ENCODE measurements at regions not wholly inside any gene's neighbourhood (a gene's known extent, or its start where the extent isn't known, plus 50 kb on each side); places are given as distances from the start of the nearest gene placed in this dataset.

GRCh38 chr3:59535791-59536221 is 486.0 kb upstream of the CFAP20DC start:
- no peak overlapping the region for H3K27ac Mint-ChIP-seq (ENCODE audit: unreplicated experiment)
- Histone ChIP-seq H4K20me1 (ENCODE audit: insufficient read depth, low read length) (no peaks in the 10 kb centered on the region), H3K27ac (ENCODE audit: low read depth, low read length) (peak overlapping the region; percentile 49), H3K27me3 (ENCODE audit: insufficient read depth, low read length) (no peaks in the 10 kb centered on the region), H3K4me3 (ENCODE audit: insufficient read depth, low read depth, low read length) (no peak overlapping the region), H3K4me1 (ENCODE audit: insufficient read depth, low read length) (peaks cover 13% of the 10 kb centered on the region), H2AFZ (ENCODE audit: low read depth, low read length) (no peak overlapping the region), H3K79me2 (ENCODE audit: insufficient read depth, low read length) (no peaks in the 10 kb centered on the region), H3K9ac (ENCODE audit: low read length) (no peak overlapping the region), H3K36me3 (ENCODE audit: insufficient read depth, low read length) (no peaks in the 10 kb centered on the region), H3K9me3 (ENCODE audit: insufficient read depth, low read depth, low read length) (no peaks in the 10 kb centered on the region), H3K4me2 (ENCODE audit: low read length) (peak overlapping the region; percentile 24)
- peak; percentile 97 for FAIRE-seq
- no peaks in the 10 kb centered on the region for H3K9me3 Mint-ChIP-seq (ENCODE audit: unreplicated experiment)
- peaks cover 14% of the 10 kb centered on the region for H3K4me1 Mint-ChIP-seq (ENCODE audit: low read depth, unreplicated experiment)
- no peaks in the 10 kb centered on the region for H3K27me3 Mint-ChIP-seq (ENCODE audit: low read depth, unreplicated experiment)
- H3K4me3 Mint-ChIP-seq (ENCODE audit: unreplicated experiment), result no peak overlapping the region
- no peak for TF ChIP-seq CTCF (IDR thresholded peaks at IDR 0.05; ENCODE audit: insufficient read depth, low read depth, low read length)
- no peak for TF ChIP-seq EZH2 (IDR thresholded peaks at IDR 0.05; ENCODE audit: insufficient read depth, low read length)
- peak; percentile 83 for DNase-seq (ENCODE audit: low read depth)
- H3K36me3 Mint-ChIP-seq (ENCODE audit: low read depth, unreplicated experiment), result no peaks in the 10 kb centered on the region

GRCh38 chr3:59531994-59532393 is 482.2 kb upstream of the CFAP20DC start:
- Histone ChIP-seq H3K4me2 (ENCODE audit: low read length) (no peak overlapping the region), H3K4me3 (ENCODE audit: insufficient read depth, low read depth, low read length) (no peak overlapping the region), H3K9me3 (ENCODE audit: insufficient read depth, low read depth, low read length) (no peaks in the 10 kb centered on the region), H3K9ac (ENCODE audit: low read length) (no peak overlapping the region), H3K4me1 (ENCODE audit: insufficient read depth, low read length) (peaks cover 3% of the 10 kb centered on the region), H2AFZ (ENCODE audit: low read depth, low read length) (no peak overlapping the region), H3K79me2 (ENCODE audit: insufficient read depth, low read length) (no peaks in the 10 kb centered on the region), H3K27ac (ENCODE audit: low read depth, low read length) (no peak overlapping the region), H3K36me3 (ENCODE audit: insufficient read depth, low read length) (no peaks in the 10 kb centered on the region), H3K27me3 (ENCODE audit: insufficient read depth, low read length) (no peaks in the 10 kb centered on the region), H4K20me1 (ENCODE audit: insufficient read depth, low read length) (no peaks in the 10 kb centered on the region)
- FAIRE-seq (no peak), DNase-seq (ENCODE audit: low read depth) (no peak)
- Mint-ChIP-seq H3K36me3 (ENCODE audit: low read depth, unreplicated experiment) (no peaks in the 10 kb centered on the region), H3K9me3 (ENCODE audit: unreplicated experiment) (no peaks in the 10 kb centered on the region), H3K27me3 (ENCODE audit: low read depth, unreplicated experiment) (no peaks in the 10 kb centered on the region), H3K4me1 (ENCODE audit: low read depth, unreplicated experiment) (peaks cover 5% of the 10 kb centered on the region), H3K4me3 (ENCODE audit: unreplicated experiment) (no peak overlapping the region), H3K27ac (ENCODE audit: unreplicated experiment) (no peak overlapping the region)
- no peak for TF ChIP-seq CTCF (IDR thresholded peaks at IDR 0.05; ENCODE audit: insufficient read depth, low read depth, low read length)
- TF ChIP-seq EZH2 (IDR thresholded peaks at IDR 0.05; ENCODE audit: insufficient read depth, low read length), result no peak

GRCh38 chr3:59531066-59531745 is 481.4 kb upstream of the CFAP20DC start:
- Mint-ChIP-seq H3K27me3 (ENCODE audit: low read depth, unreplicated experiment) (no peaks in the 10 kb centered on the region), H3K4me3 (ENCODE audit: unreplicated experiment) (no peak overlapping the region), H3K4me1 (ENCODE audit: low read depth, unreplicated experiment) (peaks cover 5% of the 10 kb centered on the region), H3K36me3 (ENCODE audit: low read depth, unreplicated experiment) (no peaks in the 10 kb centered on the region), H3K27ac (ENCODE audit: unreplicated experiment) (no peak overlapping the region), H3K9me3 (ENCODE audit: unreplicated experiment) (no peaks in the 10 kb centered on the region)
- Histone ChIP-seq H3K4me3 (ENCODE audit: insufficient read depth, low read depth, low read length) (no peak overlapping the region), H3K36me3 (ENCODE audit: insufficient read depth, low read length) (no peaks in the 10 kb centered on the region), H3K9me3 (ENCODE audit: insufficient read depth, low read depth, low read length) (no peaks in the 10 kb centered on the region), H4K20me1 (ENCODE audit: insufficient read depth, low read length) (no peaks in the 10 kb centered on the region), H3K27me3 (ENCODE audit: insufficient read depth, low read length) (no peaks in the 10 kb centered on the region), H3K4me1 (ENCODE audit: insufficient read depth, low read length) (peaks cover 3% of the 10 kb centered on the region), H3K9ac (ENCODE audit: low read length) (no peak overlapping the region), H3K4me2 (ENCODE audit: low read length) (no peak overlapping the region), H3K27ac (ENCODE audit: low read depth, low read length) (no peak overlapping the region), H2AFZ (ENCODE audit: low read depth, low read length) (no peak overlapping the region), H3K79me2 (ENCODE audit: insufficient read depth, low read length) (no peaks in the 10 kb centered on the region)
- DNase-seq (ENCODE audit: low read depth) (no peak), FAIRE-seq (no peak)
- TF ChIP-seq EZH2 (IDR thresholded peaks at IDR 0.05; ENCODE audit: insufficient read depth, low read length) (no peak), CTCF (IDR thresholded peaks at IDR 0.05; ENCODE audit: insufficient read depth, low read depth, low read length) (no peak)
